Fibroblast of lung (primary cell): ENCODE measurements at regions not wholly inside any gene's neighbourhood (a gene's known extent, or its start where the extent isn't known, plus 50 kb on each side); places are given as distances from the start of the nearest gene placed in this dataset.

Source experiments
- CTCF ChIP-seq, 2 donors: IDR thresholded peaks in 1 of 2; conservative IDR thresholded peaks in 1 of 2; 1 replicate in 1 of 2; 2 replicates in 1 of 2; pipeline ENCODE4 v1.5.1; 2011 to 2012; ENCODE audit warnings: low read length in 2 of 2, control low read depth in 1 of 2, inconsistent platforms in 1 of 2, low read depth in 1 of 2, mild to moderate bottlenecking in 1 of 2
- EZH2 ChIP-seq: IDR thresholded peaks from 2 replicates; pipeline ENCODE4 v1.5.1; 2012; ENCODE audit warnings: low read length, control low read depth, mild to moderate bottlenecking; ENCODE audit errors: missing control alignments

- TF ChIP-seq EZH2 (no peak), CTCF (conservative IDR thresholded peaks at IDR 0.05 in 1 of 2, IDR thresholded peaks at IDR 0.05 in 1 of 2; ENCODE audit: low read depth in 1 of 2, low read length in 2 of 2) (no peak)
Observed at GRCh38 chr17:83171661-83172060, 92.3 kb downstream of the METRNL start.
